ENCODE measurements at regions not wholly inside any gene's neighbourhood (a gene's known extent, or its start where the extent isn't known, plus 50 kb on each side); places are given as distances from the start of the nearest gene placed in this dataset.
A peak's percentile ranks its signal among the peaks of the same experiment; 100 is the strongest.

DNA sequence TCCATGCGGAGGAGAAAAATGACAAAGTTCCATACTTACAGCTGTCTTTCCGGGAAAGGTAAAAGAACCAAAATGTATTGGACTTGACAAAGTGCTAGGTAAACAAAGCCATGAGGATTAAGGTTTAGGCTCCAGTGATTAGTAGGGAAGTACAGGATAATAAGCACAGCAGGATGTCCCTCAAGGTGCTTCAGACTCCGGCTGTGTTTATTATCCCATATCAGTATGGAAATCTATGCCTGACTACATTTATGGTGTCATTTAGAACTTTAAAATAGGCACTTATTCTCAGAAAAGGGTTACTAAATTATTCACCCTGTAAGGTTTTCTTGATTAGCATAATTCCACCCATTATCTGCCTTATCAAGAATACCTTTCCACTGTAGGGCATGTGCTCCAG lies 136.3 kb upstream of the CCDC68 start:
- H3K4me2 ChIP-seq (ENCODE audit: low read length), result no peak overlapping the region
- no peaks in the 10 kb centered on the region for H3K79me2 ChIP-seq
- H3K36me3 ChIP-seq (ENCODE audit: control insufficient read depth, insufficient read depth, low read length), result no peaks in the 10 kb centered on the region
- no peak overlapping the region for H3K4me3 ChIP-seq (ENCODE audit: low read depth, low read length)
- no peak overlapping the region for H3K27ac ChIP-seq
- no peak overlapping the region for H2AFZ ChIP-seq
- peaks cover 8% of the 10 kb centered on the region for H3K4me1 ChIP-seq
- no peak overlapping the region for H3K9ac ChIP-seq
- H3K9me3 ChIP-seq (ENCODE audit: control insufficient read depth, low read length), result no peaks in the 10 kb centered on the region
- TF ChIP-seq CTCF (IDR thresholded peaks at IDR 0.05), result no peak
- no peaks in the 10 kb centered on the region for H3K27me3 ChIP-seq (ENCODE audit: control insufficient read depth, insufficient read depth, low read length)

DNA sequence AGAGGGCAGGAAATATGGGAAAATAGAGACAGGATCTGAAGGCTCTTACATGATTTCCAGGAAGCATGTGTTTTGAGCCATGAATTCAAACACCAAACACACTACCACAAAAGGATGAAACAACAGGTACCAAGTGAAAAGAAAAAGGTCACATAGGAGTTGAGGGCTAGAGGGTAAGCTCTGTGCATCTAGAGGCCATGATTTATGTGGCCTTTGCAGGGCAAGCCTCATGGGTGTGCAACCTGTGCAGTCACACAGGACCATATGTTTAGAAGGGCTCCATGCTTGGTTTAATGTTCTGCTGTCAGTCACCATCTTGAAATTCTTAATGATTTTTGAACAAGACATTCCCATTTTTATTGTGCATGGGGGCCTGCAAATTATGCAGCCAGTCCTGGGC lies 134.5 kb upstream of the CCDC68 start:
- H3K36me3 ChIP-seq (ENCODE audit: control insufficient read depth, insufficient read depth, low read length), result no peaks in the 10 kb centered on the region
- TF ChIP-seq CTCF (IDR thresholded peaks at IDR 0.05), result no peak

DNA sequence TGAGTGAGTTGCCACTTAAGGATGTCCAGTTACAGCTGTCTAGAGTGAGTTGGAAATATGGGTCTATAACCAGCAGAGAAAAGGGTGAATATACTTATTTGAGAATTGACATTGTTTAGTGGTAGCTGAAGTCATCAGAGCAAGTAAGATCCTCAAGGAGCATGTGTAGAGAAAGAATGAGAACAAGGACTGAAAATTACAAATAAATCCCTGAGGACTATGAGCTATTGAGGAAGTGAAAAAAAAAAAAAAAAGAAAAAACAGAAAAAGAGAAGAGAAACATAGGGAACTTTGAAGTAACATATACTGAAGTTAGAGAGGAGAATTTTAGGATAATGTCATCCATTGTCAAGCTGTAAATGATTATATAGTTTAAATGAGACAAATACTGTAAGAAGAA lies 134.0 kb upstream of the CCDC68 start:
- TF ChIP-seq CTCF (IDR thresholded peaks at IDR 0.05), result no peak
- H3K27ac ChIP-seq, result no peak overlapping the region
- no peak overlapping the region for H3K9ac ChIP-seq
- H3K4me2 ChIP-seq (ENCODE audit: low read length), result no peak overlapping the region
- peaks cover 4% of the 10 kb centered on the region for H3K4me1 ChIP-seq
- H2AFZ ChIP-seq, result no peak overlapping the region
- H3K27me3 ChIP-seq (ENCODE audit: control insufficient read depth, insufficient read depth, low read length), result no peaks in the 10 kb centered on the region
- H3K9me3 ChIP-seq (ENCODE audit: control insufficient read depth, low read length), result no peaks in the 10 kb centered on the region
- H3K4me3 ChIP-seq (ENCODE audit: low read depth, low read length), result no peak overlapping the region
- H3K79me2 ChIP-seq, result no peaks in the 10 kb centered on the region
- H3K36me3 ChIP-seq (ENCODE audit: control insufficient read depth, insufficient read depth, low read length), result no peaks in the 10 kb centered on the region

More for the DNA sequence above, 134.5 kb upstream of the CCDC68 start:
- Histone ChIP-seq H3K27ac (no peak overlapping the region), H2AFZ (no peak overlapping the region), H3K4me1 (peaks cover 4% of the 10 kb centered on the region), H3K27me3 (ENCODE audit: control insufficient read depth, insufficient read depth, low read length) (no peaks in the 10 kb centered on the region), H3K9me3 (ENCODE audit: control insufficient read depth, low read length) (no peaks in the 10 kb centered on the region), H3K4me2 (ENCODE audit: low read length) (no peak overlapping the region), H3K9ac (no peak overlapping the region), H3K79me2 (no peaks in the 10 kb centered on the region), H3K4me3 (ENCODE audit: low read depth, low read length) (no peak overlapping the region)

- H3K36me3 ChIP-seq (ENCODE audit: control insufficient read depth, insufficient read depth, low read length), result no peaks in the 10 kb centered on the region
- H2AFZ ChIP-seq, result no peak overlapping the region
- no peaks in the 10 kb centered on the region for H3K27me3 ChIP-seq (ENCODE audit: control insufficient read depth, insufficient read depth, low read length)
- no peak overlapping the region for H3K4me2 ChIP-seq (ENCODE audit: low read length)
- H3K79me2 ChIP-seq, result no peaks in the 10 kb centered on the region
- no peak for TF ChIP-seq CTCF (IDR thresholded peaks at IDR 0.05)
- peaks cover 4% of the 10 kb centered on the region for H3K4me1 ChIP-seq
- H3K9me3 ChIP-seq (ENCODE audit: control insufficient read depth, low read length), result no peaks in the 10 kb centered on the region
- H3K4me3 ChIP-seq (ENCODE audit: low read depth, low read length), result no peak overlapping the region
- no peak overlapping the region for H3K27ac ChIP-seq
- no peak overlapping the region for H3K9ac ChIP-seq
Observed at GRCh38 chr18:55092166-55092565, 132.9 kb upstream of the CCDC68 start.

GRCh38 chr18:55090564-55091188 lies 131.4 kb upstream of the CCDC68 start:
- TF ChIP-seq CTCF (IDR thresholded peaks at IDR 0.05), result no peak
- no peaks in the 10 kb centered on the region for H3K79me2 ChIP-seq
- H3K27ac ChIP-seq, result no peak overlapping the region
- H3K27me3 ChIP-seq (ENCODE audit: control insufficient read depth, insufficient read depth, low read length), result no peaks in the 10 kb centered on the region
- H3K4me1 ChIP-seq, result no peaks in the 10 kb centered on the region
- no peak overlapping the region for H3K4me3 ChIP-seq (ENCODE audit: low read depth, low read length)
- H3K4me2 ChIP-seq (ENCODE audit: low read length), result no peak overlapping the region
- peak overlapping the region; percentile 14 for H2AFZ ChIP-seq
- no peaks in the 10 kb centered on the region for H3K9me3 ChIP-seq (ENCODE audit: control insufficient read depth, low read length)
- H3K36me3 ChIP-seq (ENCODE audit: control insufficient read depth, insufficient read depth, low read length), result no peaks in the 10 kb centered on the region
- H3K9ac ChIP-seq, result no peak overlapping the region
